ENCODE measurements at regions not wholly inside any gene's neighbourhood (a gene's known extent, or its start where the extent isn't known, plus 50 kb on each side); places are given as distances from the start of the nearest gene placed in this dataset.

DNA sequence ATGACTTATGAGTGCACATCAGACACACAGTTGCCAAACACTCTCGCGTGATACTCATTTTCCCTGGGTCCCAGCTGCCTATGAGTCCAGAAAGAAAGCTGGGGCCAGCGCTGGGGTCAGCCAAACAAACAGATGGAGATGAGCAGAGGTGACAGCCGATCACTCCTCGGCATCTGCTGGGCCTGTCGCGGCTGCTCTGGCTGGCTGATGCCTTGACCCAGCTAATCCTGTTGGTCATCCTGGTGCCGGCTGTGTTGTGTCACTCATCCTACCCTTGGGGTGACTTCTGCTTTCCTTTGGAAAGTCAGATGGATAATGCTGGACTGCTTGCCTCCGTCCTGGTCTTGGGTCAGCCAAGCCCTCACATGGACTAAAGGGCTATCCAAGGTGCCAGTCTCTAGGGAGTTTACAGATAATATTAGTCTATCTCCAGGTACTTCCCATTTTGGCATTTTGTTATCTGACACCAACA is 105.3 kb upstream of the PDZRN3 start:
- no peak for TF ChIP-seq PAX5 (IDR thresholded peaks at IDR 0.05; ENCODE audit: insufficient read depth, low read length, severe bottlenecking)
- no peak for TF ChIP-seq TAF1 (IDR thresholded peaks at IDR 0.05; ENCODE audit: low read depth, low read length)
- TF ChIP-seq POLR2A (IDR thresholded peaks at IDR 0.05; ENCODE audit: low read depth, low read length) = no peak
- no peak for FAIRE-seq
- no peak for DNase-seq (ENCODE audit: insufficient read length, low spot score)

DNA sequence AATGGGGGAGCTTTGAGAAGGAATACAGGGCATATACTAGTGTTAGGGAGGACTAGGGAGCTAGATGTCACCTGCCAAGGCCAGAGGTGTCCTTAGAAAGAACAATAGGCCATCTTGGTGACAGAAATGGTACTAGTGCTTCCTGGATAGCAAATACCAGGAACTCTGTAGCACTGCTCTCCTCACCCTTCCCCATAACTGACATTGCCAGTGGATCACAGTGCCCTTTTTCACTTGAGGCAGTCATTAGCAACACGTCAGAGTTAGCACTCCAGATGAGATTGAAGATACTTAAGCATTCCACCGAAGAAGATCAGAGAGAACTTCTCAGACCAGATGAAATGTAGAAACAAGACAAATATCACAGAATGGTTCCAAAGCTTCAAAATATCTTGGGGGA is 103.1 kb upstream of the PDZRN3 start:
- no peak for TF ChIP-seq POLR2A (IDR thresholded peaks at IDR 0.05; ENCODE audit: low read depth, low read length)
- TF ChIP-seq SPI1 (IDR thresholded peaks at IDR 0.05; ENCODE audit: low read depth, low read length) = no peak
- TF ChIP-seq POU2F2 (IDR thresholded peaks at IDR 0.05; ENCODE audit: low read depth, low read length) = no peak
- no peak for TF ChIP-seq TAF1 (IDR thresholded peaks at IDR 0.05; ENCODE audit: low read depth, low read length)
- TF ChIP-seq POLR2AphosphoS5 (IDR thresholded peaks at IDR 0.05; ENCODE audit: low read depth, low read length) = no peak
- no peak for TF ChIP-seq PAX5 (IDR thresholded peaks at IDR 0.05; ENCODE audit: insufficient read depth, low read length, severe bottlenecking)
- no peak for FAIRE-seq
- no peak for DNase-seq (ENCODE audit: insufficient read length, low spot score)

DNA sequence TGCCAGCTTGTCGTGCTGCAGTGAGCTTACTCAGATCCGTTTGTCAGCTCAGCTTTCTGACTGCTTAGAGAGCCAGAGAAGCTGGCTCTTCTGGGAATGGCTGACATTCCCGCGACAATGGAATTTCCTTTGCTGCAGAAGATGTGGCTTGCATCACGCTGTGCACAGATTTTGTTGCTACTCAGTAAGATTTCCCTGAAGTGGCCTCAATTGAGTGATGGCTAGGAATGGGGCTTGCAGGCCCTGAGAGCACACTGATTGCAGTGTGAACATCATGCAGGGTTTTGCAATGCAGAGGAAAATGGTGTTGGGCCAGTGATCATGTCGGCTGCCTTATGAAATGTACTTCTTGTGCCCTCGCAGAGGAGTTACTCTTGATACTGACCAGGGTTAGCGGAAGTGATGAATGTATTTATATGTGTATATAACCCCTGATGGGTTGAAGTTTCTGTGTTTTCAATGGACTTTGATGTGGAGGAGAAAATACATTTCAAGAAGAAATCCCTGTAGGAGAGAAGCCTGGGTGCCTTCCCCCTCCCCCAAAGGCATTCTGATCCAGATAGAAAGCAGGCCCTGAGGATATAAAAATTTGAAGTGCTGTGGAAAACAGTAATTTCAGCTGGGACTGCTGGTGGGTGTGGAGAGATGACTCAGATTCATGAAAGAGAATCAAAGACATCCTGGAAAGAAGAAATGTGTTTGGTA is 102.5 kb upstream of the PDZRN3 start:
- no peak for TF ChIP-seq TAF1 (IDR thresholded peaks at IDR 0.05; ENCODE audit: low read depth, low read length)
- no peak for TF ChIP-seq POLR2AphosphoS5 (IDR thresholded peaks at IDR 0.05; ENCODE audit: low read depth, low read length)
- TF ChIP-seq POLR2A (IDR thresholded peaks at IDR 0.05; ENCODE audit: low read depth, low read length) = no peak
- TF ChIP-seq SPI1 (IDR thresholded peaks at IDR 0.05; ENCODE audit: low read depth, low read length) = no peak
- TF ChIP-seq PAX5 (IDR thresholded peaks at IDR 0.05; ENCODE audit: insufficient read depth, low read length, severe bottlenecking) = no peak
- no peak for TF ChIP-seq POU2F2 (IDR thresholded peaks at IDR 0.05; ENCODE audit: low read depth, low read length)
- FAIRE-seq (no peak), DNase-seq (ENCODE audit: insufficient read length, low spot score) (no peak)

DNA sequence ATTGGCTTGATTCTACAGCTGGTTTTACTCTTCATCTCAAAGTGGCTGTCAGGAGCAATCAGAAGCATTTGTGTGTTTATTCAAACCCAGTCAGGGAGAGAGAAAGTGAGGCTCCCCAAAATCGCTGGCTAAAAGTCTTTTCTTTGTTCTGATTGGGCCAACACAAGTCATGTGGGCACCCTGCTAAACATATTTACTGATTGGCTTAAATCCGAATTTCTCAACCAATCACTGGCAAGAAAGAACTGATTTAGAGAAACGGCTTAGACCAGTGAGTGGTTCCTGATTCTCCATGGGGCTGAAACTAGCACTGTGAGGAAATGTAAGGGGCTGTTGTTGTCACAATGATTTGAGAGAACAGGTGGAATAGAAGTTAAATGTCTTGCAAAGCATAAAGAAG is 98.9 kb upstream of the PDZRN3 start:
- no peak for TF ChIP-seq PAX5 (IDR thresholded peaks at IDR 0.05; ENCODE audit: insufficient read depth, low read length, severe bottlenecking)
- no peak for TF ChIP-seq SPI1 (IDR thresholded peaks at IDR 0.05; ENCODE audit: low read depth, low read length)
- TF ChIP-seq POLR2AphosphoS5 (IDR thresholded peaks at IDR 0.05; ENCODE audit: low read depth, low read length) = no peak
- no peak for TF ChIP-seq POLR2A (IDR thresholded peaks at IDR 0.05; ENCODE audit: low read depth, low read length)
- TF ChIP-seq TAF1 (IDR thresholded peaks at IDR 0.05; ENCODE audit: low read depth, low read length) = no peak
- no peak for TF ChIP-seq POU2F2 (IDR thresholded peaks at IDR 0.05; ENCODE audit: low read depth, low read length)
- FAIRE-seq = no peak
- DNase-seq (ENCODE audit: insufficient read length, low spot score) = no peak

DNA sequence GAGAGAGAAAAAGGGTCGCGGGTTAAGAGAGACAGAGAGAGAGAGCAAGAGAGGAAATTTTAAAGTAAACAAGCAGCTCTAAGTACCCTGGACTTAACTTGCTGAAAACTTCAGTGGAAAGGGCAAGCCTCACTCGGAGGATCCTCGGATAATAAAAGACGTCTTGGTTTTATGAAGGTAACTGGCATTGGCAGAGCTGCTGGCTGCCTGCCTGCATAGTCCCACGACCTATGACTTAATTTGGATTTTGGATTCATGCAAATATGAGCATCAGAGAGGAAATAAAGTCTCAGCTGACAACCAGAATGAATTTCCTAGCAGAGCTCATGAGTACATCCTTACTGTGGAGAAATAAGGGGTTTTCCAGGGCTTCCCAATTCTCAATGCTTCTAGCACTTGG is 95.1 kb upstream of the PDZRN3 start:
- DNase-seq (ENCODE audit: insufficient read length, low spot score) (no peak), FAIRE-seq (no peak)
- no peak for TF ChIP-seq PAX5 (IDR thresholded peaks at IDR 0.05; ENCODE audit: insufficient read depth, low read length, severe bottlenecking)
- no peak for TF ChIP-seq TAF1 (IDR thresholded peaks at IDR 0.05; ENCODE audit: low read depth, low read length)
- no peak for TF ChIP-seq SPI1 (IDR thresholded peaks at IDR 0.05; ENCODE audit: low read depth, low read length)
- no peak for TF ChIP-seq POU2F2 (IDR thresholded peaks at IDR 0.05; ENCODE audit: low read depth, low read length)
- TF ChIP-seq POLR2AphosphoS5 (IDR thresholded peaks at IDR 0.05; ENCODE audit: low read depth, low read length) = no peak
- no peak for TF ChIP-seq POLR2A (IDR thresholded peaks at IDR 0.05; ENCODE audit: low read depth, low read length)

DNA sequence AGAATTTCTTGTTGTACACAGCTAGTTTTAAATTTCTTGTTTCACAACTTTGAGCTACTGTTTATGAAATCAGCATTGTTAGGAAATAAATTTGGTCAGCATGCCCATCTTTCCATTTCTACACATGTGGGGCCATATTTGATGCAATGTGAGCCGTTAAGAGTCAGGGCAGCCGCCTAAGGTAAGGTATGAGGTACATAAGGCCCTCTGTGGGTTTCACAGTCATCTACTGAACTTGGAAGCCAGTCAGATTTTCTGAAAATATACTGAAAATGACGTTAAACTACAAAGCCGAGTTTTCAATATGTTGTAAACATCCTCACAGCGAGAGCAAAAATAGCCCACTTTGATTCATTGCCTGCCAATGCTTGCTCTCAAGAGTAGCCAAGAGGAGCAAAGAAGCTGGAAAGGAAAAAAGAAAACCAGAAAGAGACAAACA is 94.7 kb upstream of the PDZRN3 start:
- no peak for TF ChIP-seq TAF1 (IDR thresholded peaks at IDR 0.05; ENCODE audit: low read depth, low read length)
- no peak for TF ChIP-seq SPI1 (IDR thresholded peaks at IDR 0.05; ENCODE audit: low read depth, low read length)
- no peak for TF ChIP-seq PAX5 (IDR thresholded peaks at IDR 0.05; ENCODE audit: insufficient read depth, low read length, severe bottlenecking)
- no peak for TF ChIP-seq POLR2A (IDR thresholded peaks at IDR 0.05; ENCODE audit: low read depth, low read length)
- TF ChIP-seq POU2F2 (IDR thresholded peaks at IDR 0.05; ENCODE audit: low read depth, low read length) = no peak
- TF ChIP-seq POLR2AphosphoS5 (IDR thresholded peaks at IDR 0.05; ENCODE audit: low read depth, low read length) = no peak
- FAIRE-seq (no peak), DNase-seq (ENCODE audit: insufficient read length, low spot score) (no peak)

DNA sequence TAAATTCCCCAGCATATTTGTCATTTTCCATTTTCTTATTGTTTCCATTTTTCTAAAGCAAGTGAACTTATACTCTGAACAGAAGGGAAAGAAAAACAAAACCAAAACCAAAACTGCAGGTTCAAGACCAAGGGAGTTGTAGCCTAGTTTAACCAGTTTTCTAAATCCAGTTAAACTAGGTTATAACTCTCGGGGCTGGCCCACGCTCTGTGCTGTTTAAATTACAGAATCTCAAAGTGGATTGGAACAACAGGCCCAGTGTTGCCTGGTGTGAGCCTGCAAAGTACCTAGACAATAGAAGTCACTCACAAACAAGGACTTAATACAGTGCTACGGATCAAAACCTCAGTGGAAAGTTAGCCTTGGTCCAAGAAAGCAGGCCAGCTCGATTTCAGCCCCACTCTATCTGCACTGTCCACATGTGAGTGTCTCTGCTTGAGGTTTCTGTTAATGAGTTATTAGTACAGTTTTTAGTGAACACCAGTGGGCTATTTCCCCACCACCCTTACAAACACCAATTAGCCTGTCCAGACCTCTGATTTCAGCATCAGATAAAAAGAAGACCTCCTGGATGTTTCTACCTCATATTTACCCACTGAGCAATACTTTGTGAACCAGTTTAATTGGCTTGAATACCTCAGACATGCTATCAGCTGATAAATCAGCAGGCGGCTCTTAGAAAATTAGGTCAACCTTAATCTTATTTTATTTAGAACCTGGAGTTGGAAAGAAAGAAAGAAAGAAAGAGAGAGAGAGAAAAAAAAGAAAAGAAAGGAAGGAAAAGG is 93.8 kb upstream of the PDZRN3 start:
- FAIRE-seq = no peak
- DNase-seq (ENCODE audit: insufficient read length, low spot score) = no peak
- no peak for TF ChIP-seq POLR2A (IDR thresholded peaks at IDR 0.05; ENCODE audit: low read depth, low read length)
- no peak for TF ChIP-seq POLR2AphosphoS5 (IDR thresholded peaks at IDR 0.05; ENCODE audit: low read depth, low read length)
- no peak for TF ChIP-seq POU2F2 (IDR thresholded peaks at IDR 0.05; ENCODE audit: low read depth, low read length)
- TF ChIP-seq TAF1 (IDR thresholded peaks at IDR 0.05; ENCODE audit: low read depth, low read length) = no peak
- no peak for TF ChIP-seq PAX5 (IDR thresholded peaks at IDR 0.05; ENCODE audit: insufficient read depth, low read length, severe bottlenecking)
- TF ChIP-seq SPI1 (IDR thresholded peaks at IDR 0.05; ENCODE audit: low read depth, low read length) = no peak

DNA sequence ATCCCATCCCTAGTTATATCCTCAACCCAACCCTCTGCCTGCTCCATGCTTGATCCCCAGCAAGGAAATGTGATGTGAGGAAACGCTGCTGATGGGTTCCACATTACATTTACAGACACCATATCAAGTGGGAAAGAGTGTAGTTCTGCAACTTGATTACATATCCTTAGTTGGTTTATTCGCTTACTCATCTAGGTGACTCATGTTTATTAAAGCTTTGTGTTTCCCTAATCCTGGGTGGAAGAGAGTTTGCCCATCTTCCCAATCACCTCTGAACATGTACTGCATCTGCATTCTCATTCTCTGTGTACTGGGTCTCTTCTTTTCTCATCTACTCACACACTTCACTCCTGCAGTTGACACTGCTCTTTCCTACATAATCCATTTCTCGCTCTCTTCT is 91.7 kb upstream of the PDZRN3 start:
- DNase-seq (ENCODE audit: insufficient read length, low spot score) = no peak

DNA sequence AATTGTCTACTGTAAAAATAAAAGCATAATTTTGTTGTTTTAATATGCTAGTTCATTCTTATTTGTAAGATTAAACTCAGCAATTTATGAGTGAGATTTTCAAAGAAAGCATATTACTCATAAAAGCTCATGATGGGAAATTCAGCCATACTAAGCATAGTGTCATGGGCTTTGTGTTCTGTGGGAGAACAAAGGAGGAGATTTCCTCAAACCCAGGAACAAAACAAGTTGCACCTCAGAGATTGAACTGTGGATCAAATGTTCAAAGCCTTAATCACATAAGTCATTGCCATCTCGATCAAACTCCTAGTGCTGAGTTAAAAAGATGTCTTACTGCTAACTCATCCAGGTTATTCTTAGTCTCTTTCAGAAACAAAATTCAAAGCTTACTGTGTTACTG is 85.6 kb upstream of the PDZRN3 start:
- no peak for TF ChIP-seq SPI1 (IDR thresholded peaks at IDR 0.05; ENCODE audit: low read depth, low read length)
- TF ChIP-seq POLR2AphosphoS5 (IDR thresholded peaks at IDR 0.05; ENCODE audit: low read depth, low read length) = no peak
- TF ChIP-seq TAF1 (IDR thresholded peaks at IDR 0.05; ENCODE audit: low read depth, low read length) = no peak
- TF ChIP-seq POU2F2 (IDR thresholded peaks at IDR 0.05; ENCODE audit: low read depth, low read length) = no peak
- TF ChIP-seq PAX5 (IDR thresholded peaks at IDR 0.05; ENCODE audit: insufficient read depth, low read length, severe bottlenecking) = no peak
- TF ChIP-seq POLR2A (IDR thresholded peaks at IDR 0.05; ENCODE audit: low read depth, low read length) = no peak
- FAIRE-seq = no peak
- DNase-seq (ENCODE audit: insufficient read length, low spot score) = no peak

More for the DNA sequence above, 91.7 kb upstream of the PDZRN3 start:
- TF ChIP-seq SPI1 (IDR thresholded peaks at IDR 0.05; ENCODE audit: low read depth, low read length) (no peak), POLR2A (IDR thresholded peaks at IDR 0.05; ENCODE audit: low read depth, low read length) (no peak), POU2F2 (IDR thresholded peaks at IDR 0.05; ENCODE audit: low read depth, low read length) (no peak), PAX5 (IDR thresholded peaks at IDR 0.05; ENCODE audit: insufficient read depth, low read length, severe bottlenecking) (no peak), TAF1 (IDR thresholded peaks at IDR 0.05; ENCODE audit: low read depth, low read length) (no peak), POLR2AphosphoS5 (IDR thresholded peaks at IDR 0.05; ENCODE audit: low read depth, low read length) (no peak)
- FAIRE-seq = no peak

All from GM12891 (cell line).